Activated T-helper 2 cell treated with anti-CD3 and anti-CD28 coated beads, Interferon-gamma antibody, Interleukin-2, Interleukin-4, amounts not matched to agents 10 μg/mL and 5 μg/mL and 100 μg/mL, durations not matched to agents 14 hours and 24 hours and 36 hours (primary cell): ENCODE measurements at regions not wholly inside any gene's neighbourhood (a gene's known extent, or its start where the extent isn't known, plus 50 kb on each side); places are given as distances from the start of the nearest gene placed in this dataset.
"Not testable (repeated sequence)": the region's sequence is repeated elsewhere in the genome, so short reads cannot be mapped to it uniquely, and the experiment has no call there.

Experiments used
- DNase-seq: peaks from one replicate; pipeline ENCODE4 v3.0.0; 2021; ENCODE audit warnings: low spot score
- H3K27ac Mint-ChIP-seq: one replicate; pipeline ENCODE4 v1.8.0; 2021; ENCODE audit warnings: mixed read lengths
- H3K27me3 Mint-ChIP-seq: one replicate; pipeline ENCODE4 v1.8.0; 2021; ENCODE audit warnings: low read depth, mixed read lengths
- H3K36me3 Mint-ChIP-seq: one replicate; pipeline ENCODE4 v1.8.0; 2021; ENCODE audit warnings: low read depth, mixed read lengths
- H3K4me1 Mint-ChIP-seq: one replicate; pipeline ENCODE4 v1.8.0; 2021; ENCODE audit warnings: low read depth, mixed read lengths
- H3K4me3 Mint-ChIP-seq: one replicate; pipeline ENCODE4 v1.8.0; 2021; ENCODE audit warnings: low read depth, mild to moderate bottlenecking, moderate library complexity, mixed read lengths
- H3K9me3 Mint-ChIP-seq: one replicate; pipeline ENCODE4 v1.8.0; 2021; ENCODE audit warnings: mixed read lengths
- intact Hi-C: fragments of 100-400 bp; cut with micrococcal nuclease; formaldehyde crosslinking; loops from one replicate; pipeline ENCODE4 v1.15.1; 2023

DNA sequence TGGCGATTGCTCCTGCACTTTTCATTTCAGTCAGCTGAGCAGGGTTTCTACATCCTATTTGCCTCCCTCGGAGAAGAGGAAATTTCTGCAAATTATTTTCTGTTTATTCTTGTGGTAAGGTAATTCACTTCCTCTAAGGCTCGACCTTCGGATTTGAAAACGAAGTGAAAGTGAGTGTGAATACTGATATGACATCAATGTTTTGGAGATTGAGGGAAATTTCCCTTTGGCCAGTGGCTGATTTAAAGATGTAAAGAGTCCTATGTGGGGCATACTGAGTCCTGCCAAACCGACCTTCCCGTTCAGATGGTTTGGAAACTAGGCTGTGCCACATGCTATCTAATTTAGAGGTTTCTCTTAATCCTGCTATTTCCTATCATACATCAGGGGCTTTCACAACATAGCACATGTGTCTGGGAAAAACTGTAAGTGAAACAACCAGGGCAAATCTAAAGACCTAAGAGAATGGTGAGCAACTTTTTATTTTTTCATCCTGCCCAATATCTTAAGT is 112.3 kb downstream of the POSTN start:
- intact Hi-C loops: no loop called here
- no peak overlapping the region for H3K27ac Mint-ChIP-seq
- peaks cover 7% of the 10 kb centered on the region for H3K9me3 Mint-ChIP-seq
- DNase-seq: no peak
- no peaks in the 10 kb centered on the region for H3K27me3 Mint-ChIP-seq
- H3K4me1 Mint-ChIP-seq: no peaks in the 10 kb centered on the region
- H3K36me3 Mint-ChIP-seq: no peaks in the 10 kb centered on the region
- no peak overlapping the region for H3K4me3 Mint-ChIP-seq

- H3K27me3 Mint-ChIP-seq: no peaks in the 10 kb centered on the region
- H3K9me3 Mint-ChIP-seq: peaks cover 7% of the 10 kb centered on the region
- DNase-seq: no peak
- no peak overlapping the region for H3K27ac Mint-ChIP-seq
- no peaks in the 10 kb centered on the region for H3K4me1 Mint-ChIP-seq
- no peaks in the 10 kb centered on the region for H3K36me3 Mint-ChIP-seq
- H3K4me3 Mint-ChIP-seq: no peak overlapping the region
- intact Hi-C loops: no loop called here
Observed at GRCh38 chr13:37485756-37486155, 112.8 kb downstream of the POSTN start.

DNA sequence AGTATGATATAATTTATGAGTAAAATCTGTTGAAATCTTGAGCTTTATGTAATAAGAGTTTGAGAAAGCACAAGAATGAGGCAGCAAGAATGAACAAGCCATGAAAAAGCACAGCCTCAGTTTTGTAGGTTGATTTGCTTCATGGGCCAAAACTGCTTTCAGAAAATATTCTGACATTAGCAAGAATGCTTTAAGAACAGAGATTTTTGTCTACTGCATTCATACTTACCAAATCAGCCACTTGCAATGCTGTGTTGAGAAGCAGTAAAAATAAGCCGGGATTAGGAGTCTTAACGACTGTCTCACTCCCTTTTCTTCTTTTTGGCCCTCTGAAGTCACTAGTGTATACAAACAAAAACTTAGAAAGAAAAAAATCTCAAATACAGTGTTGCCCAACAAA is 114.5 kb downstream of the POSTN start:
- no peak overlapping the region for H3K4me3 Mint-ChIP-seq
- no peak for DNase-seq
- H3K9me3 Mint-ChIP-seq: peaks cover 7% of the 10 kb centered on the region
- no peaks in the 10 kb centered on the region for H3K36me3 Mint-ChIP-seq
- no peak overlapping the region for H3K27ac Mint-ChIP-seq
- no peaks in the 10 kb centered on the region for H3K27me3 Mint-ChIP-seq
- intact Hi-C loops: no loop called here
- no peaks in the 10 kb centered on the region for H3K4me1 Mint-ChIP-seq

GRCh38 chr13:37482331-37482730 is 116.2 kb downstream of the POSTN start:
- H3K36me3 Mint-ChIP-seq: no peaks in the 10 kb centered on the region

DNA sequence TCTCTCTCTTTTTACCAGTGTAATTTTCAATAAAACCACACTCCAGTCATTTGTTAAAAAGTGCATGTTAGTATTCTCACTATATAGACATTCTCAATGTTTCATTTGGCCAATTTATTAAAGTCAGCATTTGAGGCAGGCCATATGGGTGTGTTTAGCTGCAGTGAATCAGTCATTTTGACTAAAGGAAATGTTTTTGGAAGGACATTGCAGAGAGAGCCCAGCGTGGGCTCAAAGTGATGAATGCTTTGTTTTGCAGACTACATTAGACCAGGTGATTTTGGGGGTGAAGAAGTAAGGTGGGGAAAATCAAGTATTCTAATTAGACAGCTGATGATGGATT is 116.7 kb downstream of the POSTN start:
- H3K27ac Mint-ChIP-seq: no peak overlapping the region
- no peak for DNase-seq
- intact Hi-C loops: no loop called here
- no peak overlapping the region for H3K4me3 Mint-ChIP-seq
- H3K36me3 Mint-ChIP-seq: no peaks in the 10 kb centered on the region
- no peaks in the 10 kb centered on the region for H3K27me3 Mint-ChIP-seq
- peaks cover 7% of the 10 kb centered on the region for H3K9me3 Mint-ChIP-seq
- no peaks in the 10 kb centered on the region for H3K4me1 Mint-ChIP-seq

More at GRCh38 chr13:37482331-37482730, 116.2 kb downstream of the POSTN start:
- intact Hi-C loops: no loop called here
- Mint-ChIP-seq H3K27me3 (no peaks in the 10 kb centered on the region), H3K4me1 (no peaks in the 10 kb centered on the region), H3K4me3 (no peak overlapping the region), H3K27ac (no peak overlapping the region), H3K9me3 (peaks cover 7% of the 10 kb centered on the region)
- no peak for DNase-seq

DNA sequence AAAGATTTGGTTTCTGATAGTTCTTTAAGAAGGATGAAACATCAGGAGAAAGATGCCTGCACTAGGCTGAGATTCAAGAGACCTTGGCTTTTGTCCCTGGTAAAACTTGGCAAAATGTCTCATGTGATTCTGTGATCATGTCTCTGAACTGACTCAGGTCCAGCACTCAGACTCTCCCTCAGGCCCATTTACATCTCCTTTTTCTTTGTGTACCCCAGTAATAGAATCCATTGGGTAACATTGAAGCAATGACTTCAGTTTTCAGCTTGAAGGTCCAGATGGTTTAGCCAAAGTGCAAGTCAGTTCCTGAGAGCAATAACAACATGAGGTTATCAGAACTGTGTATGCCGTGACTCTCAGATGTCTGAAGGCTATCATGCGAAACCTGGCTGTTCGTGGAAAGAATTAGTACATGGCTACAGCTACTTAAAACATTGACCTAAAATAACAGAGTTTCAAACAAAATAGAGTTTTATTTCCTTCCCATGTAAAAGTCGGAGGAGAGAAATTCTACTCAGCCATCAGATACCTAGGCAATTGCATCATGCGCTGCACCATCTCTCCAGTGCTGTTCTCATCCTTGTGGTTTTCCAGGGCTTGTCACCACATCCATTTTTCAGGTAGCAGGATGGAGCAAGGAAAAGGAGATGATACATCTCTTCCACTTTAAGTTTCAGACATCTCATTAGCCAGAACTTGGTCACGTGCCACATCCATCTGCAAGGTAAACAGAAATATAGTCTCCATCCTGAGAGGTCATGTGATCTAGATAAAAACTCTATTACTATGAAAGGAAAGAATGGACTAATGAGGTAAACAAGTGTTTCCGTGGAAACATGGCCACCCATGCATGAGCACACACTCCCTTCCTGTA is 117.3 kb downstream of the POSTN start:
- no peaks in the 10 kb centered on the region for H3K36me3 Mint-ChIP-seq
- H3K27me3 Mint-ChIP-seq: no peaks in the 10 kb centered on the region
- H3K9me3 Mint-ChIP-seq: peaks cover 7% of the 10 kb centered on the region
- intact Hi-C loops: no loop called here
- no peaks in the 10 kb centered on the region for H3K4me1 Mint-ChIP-seq
- no peak overlapping the region for H3K4me3 Mint-ChIP-seq
- H3K27ac Mint-ChIP-seq: no peak overlapping the region
- no peak for DNase-seq

GRCh38 chr13:37479916-37480315 is 118.7 kb downstream of the POSTN start:
- H3K27ac Mint-ChIP-seq: no peak overlapping the region
- H3K9me3 Mint-ChIP-seq: peaks cover 4% of the 10 kb centered on the region
- no peak overlapping the region for H3K4me3 Mint-ChIP-seq
- no peaks in the 10 kb centered on the region for H3K27me3 Mint-ChIP-seq
- intact Hi-C loops: no loop called here
- DNase-seq: no peak
- H3K4me1 Mint-ChIP-seq: no peaks in the 10 kb centered on the region
- H3K36me3 Mint-ChIP-seq: no peaks in the 10 kb centered on the region

GRCh38 chr13:37476874-37477273 is 121.7 kb downstream of the POSTN start:
- DNase-seq: no peak
- Mint-ChIP-seq H3K4me3 (no peak overlapping the region), H3K27me3 (no peaks in the 10 kb centered on the region), H3K4me1 (no peaks in the 10 kb centered on the region), H3K36me3 (no peaks in the 10 kb centered on the region), H3K27ac (no peak overlapping the region), H3K9me3 (peaks cover 3% of the 10 kb centered on the region)
- intact Hi-C loops: no loop called here

GRCh38 chr13:37475966-37476365 is 122.6 kb downstream of the POSTN start:
- Mint-ChIP-seq H3K4me3 (no peak overlapping the region), H3K9me3 (no peaks in the 10 kb centered on the region), H3K27me3 (no peaks in the 10 kb centered on the region), H3K4me1 (no peaks in the 10 kb centered on the region), H3K27ac (no peak overlapping the region), H3K36me3 (no peaks in the 10 kb centered on the region)
- intact Hi-C loops: no loop called here
- DNase-seq: no peak

GRCh38 chr13:37475151-37475550 is 123.4 kb downstream of the POSTN start:
- Mint-ChIP-seq H3K4me1 (no peaks in the 10 kb centered on the region), H3K27me3 (no peaks in the 10 kb centered on the region), H3K27ac (no peak overlapping the region), H3K9me3 (no peaks in the 10 kb centered on the region), H3K36me3 (no peaks in the 10 kb centered on the region), H3K4me3 (no peak overlapping the region)
- intact Hi-C loops: no loop called here
- no peak for DNase-seq

DNA sequence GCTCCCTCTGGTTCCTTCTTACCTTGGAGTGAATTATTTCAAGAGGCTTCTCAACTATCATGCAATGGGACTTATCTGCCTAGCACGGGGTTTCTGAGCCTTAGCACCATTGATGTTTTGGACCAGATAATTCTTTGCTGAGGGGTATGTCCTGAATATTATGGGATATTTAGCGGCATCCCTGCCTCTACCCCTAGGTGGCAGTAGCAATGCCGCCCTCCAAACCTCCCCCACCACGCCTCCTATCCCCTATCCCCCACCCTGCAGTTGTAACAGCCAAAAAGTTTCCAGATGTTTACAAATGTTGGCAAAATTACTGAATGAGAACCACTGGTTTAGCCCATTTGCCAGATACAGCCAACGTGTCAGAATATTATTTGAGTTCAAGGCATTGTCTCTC is 125.5 kb downstream of the POSTN start:
- H3K9me3 Mint-ChIP-seq: no peaks in the 10 kb centered on the region
- no peak overlapping the region for H3K4me3 Mint-ChIP-seq
- intact Hi-C loops: no loop called here
- H3K27me3 Mint-ChIP-seq: no peaks in the 10 kb centered on the region
- H3K27ac Mint-ChIP-seq: no peak overlapping the region
- no peaks in the 10 kb centered on the region for H3K4me1 Mint-ChIP-seq
- no peaks in the 10 kb centered on the region for H3K36me3 Mint-ChIP-seq
- DNase-seq: no peak

DNA sequence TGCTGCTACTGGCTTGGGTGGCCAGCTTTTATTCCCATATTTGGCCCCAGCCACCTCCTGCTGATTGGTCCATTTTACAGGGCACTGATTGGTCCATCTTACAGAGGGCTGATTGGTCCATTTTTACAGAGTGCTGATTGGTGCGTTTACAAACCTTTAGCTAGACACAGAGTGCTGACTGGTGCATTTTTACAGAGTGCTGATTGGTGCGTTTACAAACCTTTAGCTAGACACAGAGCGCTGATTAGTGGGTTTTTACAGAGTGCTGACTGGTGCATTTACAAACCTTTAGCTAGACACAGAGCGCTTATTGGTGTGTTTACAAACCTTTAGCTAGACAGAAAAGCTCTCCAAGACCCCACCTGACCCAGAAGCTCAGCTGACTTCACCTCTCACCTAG is 126.3 kb downstream of the POSTN start:
- DNase-seq, H3K4me1 Mint-ChIP-seq, H3K36me3 Mint-ChIP-seq, H3K9me3 Mint-ChIP-seq, H3K4me3 Mint-ChIP-seq, H3K27ac Mint-ChIP-seq, intact Hi-C loops, H3K27me3 Mint-ChIP-seq: not testable (repeated sequence)

GRCh38 chr13:37460166-37460565 is 138.4 kb downstream of the POSTN start:
- Mint-ChIP-seq H3K9me3 (peaks cover 15% of the 10 kb centered on the region), H3K36me3 (no peaks in the 10 kb centered on the region), H3K4me1 (no peaks in the 10 kb centered on the region), H3K27me3 (no peaks in the 10 kb centered on the region), H3K4me3 (no peak overlapping the region), H3K27ac (no peak overlapping the region)
- intact Hi-C loops: no loop called here
- DNase-seq: no peak
